Activated CD8-positive, alpha-beta T cell treated with anti-CD3 and anti-CD28 coated beads for 36 hours (primary cell): ENCODE measurements at regions not wholly inside any gene's neighbourhood (a gene's known extent, or its start where the extent isn't known, plus 50 kb on each side); places are given as distances from the start of the nearest gene placed in this dataset.

Source experiments
- ATAC-seq: fragments of 200-7000 bp; cut with Tn5 transposase; one replicate; pipeline ENCODE4 v1.10.0; 2021; ENCODE audit warnings: mild to moderate bottlenecking, moderate library complexity
- CTCF ChIA-PET: fragments of 350-600 bp; sonication (Branson Sonifier 250); formaldehyde crosslinking; loops from one replicate; lab custom pipeline; 2021; ENCODE audit warnings: antibody characterized with exemption; lab: Charles Lee
- POLR2A ChIA-PET: fragments of 350-600 bp; sonication (Branson Sonifier 250); formaldehyde crosslinking; loops from one replicate; lab custom pipeline; 2021; ENCODE audit warnings: antibody characterized with exemption; lab: Charles Lee
- DNase-seq: peaks from one replicate; pipeline ENCODE4 v3.0.0-alpha.2; 2020
- H3K27ac Mint-ChIP-seq: one replicate; pipeline ENCODE4 v1.8.0; 2021; ENCODE audit warnings: mild to moderate bottlenecking, mixed read lengths
- H3K27me3 Mint-ChIP-seq: one replicate; pipeline ENCODE4 v1.8.0; 2021; ENCODE audit warnings: mixed read lengths
- H3K36me3 Mint-ChIP-seq: one replicate; pipeline ENCODE4 v1.8.0; 2021; ENCODE audit warnings: low read depth, mixed read lengths
- H3K4me1 Mint-ChIP-seq: one replicate; pipeline ENCODE4 v1.8.0; 2021; ENCODE audit warnings: low read depth, mixed read lengths
- H3K4me3 Mint-ChIP-seq: one replicate; pipeline ENCODE4 v1.8.0; 2021; ENCODE audit warnings: mild to moderate bottlenecking, moderate library complexity, mixed read lengths
- H3K9me3 Mint-ChIP-seq: one replicate; pipeline ENCODE4 v1.8.0; 2021; ENCODE audit warnings: mixed read lengths
- CTCF ChIP-seq: fragments of 200-600 bp; IDR thresholded peaks from one replicate; pipeline ENCODE4 v1.8.0; 2022; ENCODE audit warnings: antibody characterized with exemption, mild to moderate bottlenecking
- intact Hi-C: fragments of 100-400 bp; cut with micrococcal nuclease; formaldehyde crosslinking; loops from one replicate; pipeline ENCODE4 v1.10.0; 2022

- no peak overlapping the region for H3K4me3 Mint-ChIP-seq
- ATAC-seq (no peak), DNase-seq (no peak)
- no peak for TF ChIP-seq CTCF
- no peaks in the 10 kb centered on the region for H3K36me3 Mint-ChIP-seq
- POLR2A ChIA-PET: no interaction called here
- H3K27ac Mint-ChIP-seq: no peak overlapping the region
- intact Hi-C loops: no loop called here
- H3K4me1 Mint-ChIP-seq: peaks cover 13% of the 10 kb centered on the region
- CTCF ChIA-PET: interaction anchor here (1.0 to 1.7 kb wide), 2 partner anchors 45 to 371 kb away, joined by 3 to 4 read pairs; no protein-coding TSS in a partner anchor
- peaks cover 1% of the 10 kb centered on the region for H3K27me3 Mint-ChIP-seq
- no peaks in the 10 kb centered on the region for H3K9me3 Mint-ChIP-seq
Observed at GRCh38 chr12:76639646-76640045, 80.1 kb upstream of the OSBPL8 start.

- ChIA-PET POLR2A (no interaction called here), CTCF (interaction anchor here (1.7 kb wide), 1 partner anchor 43 kb away, joined by 3 read pairs; no protein-coding TSS in a partner anchor)
- Mint-ChIP-seq H3K9me3 (no peaks in the 10 kb centered on the region), H3K27me3 (peaks cover 1% of the 10 kb centered on the region), H3K36me3 (no peaks in the 10 kb centered on the region), H3K4me3 (no peak overlapping the region), H3K27ac (no peak overlapping the region), H3K4me1 (peaks cover 10% of the 10 kb centered on the region)
- ATAC-seq (no peak), DNase-seq (no peak)
- TF ChIP-seq CTCF: peak; percentile 21
- intact Hi-C loops: no loop called here
Observed at GRCh38 chr12:76641073-76641472, 81.5 kb upstream of the OSBPL8 start.

- intact Hi-C loops: no loop called here
- TF ChIP-seq CTCF: no peak
- Mint-ChIP-seq H3K27me3 (peaks cover 1% of the 10 kb centered on the region), H3K9me3 (no peaks in the 10 kb centered on the region), H3K36me3 (no peaks in the 10 kb centered on the region), H3K27ac (no peak overlapping the region), H3K4me3 (no peak overlapping the region), H3K4me1 (peaks cover 2% of the 10 kb centered on the region)
- ATAC-seq (no peak), DNase-seq (no peak)
- POLR2A ChIA-PET: no interaction called here
- CTCF ChIA-PET: interaction anchor here (1.0 kb wide), 1 partner anchor 16 kb away, joined by 3 read pairs; no protein-coding TSS in a partner anchor
Observed at GRCh38 chr12:76641961-76642360, 82.4 kb upstream of the OSBPL8 start.

GRCh38 chr12:76643438-76643837 is 83.9 kb upstream of the OSBPL8 start:
- DNase-seq (no peak), ATAC-seq (no peak)
- intact Hi-C loops: no loop called here
- Mint-ChIP-seq H3K27ac (no peak overlapping the region), H3K36me3 (no peaks in the 10 kb centered on the region), H3K9me3 (no peaks in the 10 kb centered on the region), H3K27me3 (no peaks in the 10 kb centered on the region), H3K4me1 (no peaks in the 10 kb centered on the region), H3K4me3 (no peak overlapping the region)
- no peak for TF ChIP-seq CTCF
- ChIA-PET POLR2A (no interaction called here), CTCF (interaction anchor here (1.1 kb wide), 1 partner anchor 57 kb away, joined by 3 read pairs; no protein-coding TSS in a partner anchor)

- intact Hi-C loops: no loop called here
- DNase-seq: no peak
- H3K27me3 Mint-ChIP-seq: no peaks in the 10 kb centered on the region
- no peak overlapping the region for H3K27ac Mint-ChIP-seq
- TF ChIP-seq CTCF: no peak
- no peak for ATAC-seq
- ChIA-PET CTCF (no interaction called here), POLR2A (no interaction called here)
- no peaks in the 10 kb centered on the region for H3K9me3 Mint-ChIP-seq
- no peaks in the 10 kb centered on the region for H3K36me3 Mint-ChIP-seq
- no peak overlapping the region for H3K4me3 Mint-ChIP-seq
- no peaks in the 10 kb centered on the region for H3K4me1 Mint-ChIP-seq
Observed at GRCh38 chr12:76644950-76645349, 85.4 kb upstream of the OSBPL8 start.
